Endometrial microvascular endothelial cells (primary cell): ENCODE measurements at regions not wholly inside any gene's neighbourhood (a gene's known extent, or its start where the extent isn't known, plus 50 kb on each side); places are given as distances from the start of the nearest gene placed in this dataset.

Source experiments
- in situ Hi-C: cut with HindIII; loops from 2 replicates; pipeline ENCODE4 v1.10.0; 2017; ENCODE audit warnings: low sequenced_read_pairs, low pct_unique_long_range_greater_than_20kb; ENCODE audit errors: inconsistent ontology term

GRCh38 chr5:57581772-57582171, 99.2 kb upstream of the ACTBL2 start:
- in situ Hi-C loops: no loop called here

GRCh38 chr5:57581222-57581621, 98.6 kb upstream of the ACTBL2 start:
- in situ Hi-C loops: no loop called here

GRCh38 chr5:57577432-57578175, 95.0 kb upstream of the ACTBL2 start:
- in situ Hi-C loops: no loop called here

GRCh38 chr5:57576317-57576716, 93.7 kb upstream of the ACTBL2 start:
- in situ Hi-C loops: no loop called here

GRCh38 chr5:57575839-57576238, 93.2 kb upstream of the ACTBL2 start:
- in situ Hi-C loops: no loop called here

- in situ Hi-C loops: no loop called here
Measured at GRCh38 chr5:57572461-57572860, 89.8 kb upstream of the ACTBL2 start.

GRCh38 chr5:57569601-57570000, 87.0 kb upstream of the ACTBL2 start:
- in situ Hi-C loops: no loop called here

- in situ Hi-C loops: no loop called here
Measured at GRCh38 chr5:57568136-57568535, 85.5 kb upstream of the ACTBL2 start.

GRCh38 chr5:57566914-57567313, 84.3 kb upstream of the ACTBL2 start:
- in situ Hi-C loops: no loop called here

GRCh38 chr5:57561231-57561842, 78.7 kb upstream of the ACTBL2 start:
- in situ Hi-C loops: no loop called here

- in situ Hi-C loops: no loop called here
Measured at GRCh38 chr5:57559110-57559635, 76.6 kb upstream of the ACTBL2 start.

- in situ Hi-C loops: no loop called here
Measured at GRCh38 chr5:57552033-57552432, 69.4 kb upstream of the ACTBL2 start.

GRCh38 chr5:57551251-57551650, 68.6 kb upstream of the ACTBL2 start:
- in situ Hi-C loops: no loop called here

- in situ Hi-C loops: no loop called here
Measured at GRCh38 chr5:57550132-57550531, 67.5 kb upstream of the ACTBL2 start.

- in situ Hi-C loops: no loop called here
Measured at GRCh38 chr5:57549566-57549965, 67.0 kb upstream of the ACTBL2 start.

GRCh38 chr5:57540823-57541222, 58.2 kb upstream of the ACTBL2 start:
- in situ Hi-C loops: no loop called here

- in situ Hi-C loops: no loop called here
Measured at GRCh38 chr5:57539281-57539701, 56.7 kb upstream of the ACTBL2 start.

GRCh38 chr5:57538341-57538955, 55.8 kb upstream of the ACTBL2 start:
- in situ Hi-C loops: no loop called here

- in situ Hi-C loops: no loop called here
Measured at GRCh38 chr5:57537811-57538210, 55.2 kb upstream of the ACTBL2 start.
